Mucosa of rectum (tissue), 2 donors: ENCODE measurements at regions not wholly inside any gene's neighbourhood (a gene's known extent, or its start where the extent isn't known, plus 50 kb on each side); places are given as distances from the start of the nearest gene placed in this dataset.
"Not testable (repeated sequence)": the region's sequence is repeated elsewhere in the genome, so short reads cannot be mapped to it uniquely, and the experiment has no call there.

ENCODE experiments used
- H3K27ac ChIP-seq, 2 donors: one replicate each; pipeline ENCODE4 v1.7.0; 2013; ENCODE audit warnings: inconsistent platforms in 2 of 2, low read depth in 2 of 2, low read length in 2 of 2
- H3K27me3 ChIP-seq, 2 donors: one replicate each; pipeline ENCODE4 v1.7.0; 2013; ENCODE audit warnings: low read length in 2 of 2; ENCODE audit not compliant: control insufficient read depth in 2 of 2, insufficient read depth in 2 of 2
- H3K36me3 ChIP-seq, 2 donors: one replicate each; pipeline ENCODE4 v1.7.0; 2013; ENCODE audit warnings: low read length in 2 of 2; ENCODE audit not compliant: control insufficient read depth in 2 of 2, insufficient read depth in 2 of 2
- H3K4me1 ChIP-seq, 2 donors: one replicate each; pipeline ENCODE4 v1.7.0; 2013; ENCODE audit warnings: low read length in 2 of 2, mild to moderate bottlenecking in 1 of 2; ENCODE audit not compliant: control insufficient read depth in 2 of 2, insufficient read depth in 2 of 2
- H3K4me3 ChIP-seq, 2 donors: one replicate each; pipeline ENCODE4 v1.7.0; 2013; ENCODE audit warnings: low read length in 2 of 2
- H3K9ac ChIP-seq, 2 donors: one replicate each; pipeline ENCODE4 v1.7.0; 2013; ENCODE audit warnings: low read length in 2 of 2, low read depth in 1 of 2, mild to moderate bottlenecking in 1 of 2
- H3K9me3 ChIP-seq, 2 donors: one replicate each; pipeline ENCODE4 v1.7.0; 2013; ENCODE audit warnings: low read length in 2 of 2; ENCODE audit not compliant: control insufficient read depth in 2 of 2
- donor health status: healthy.
- donor health status: Normal muscosa, but diverticular disease.

DNA sequence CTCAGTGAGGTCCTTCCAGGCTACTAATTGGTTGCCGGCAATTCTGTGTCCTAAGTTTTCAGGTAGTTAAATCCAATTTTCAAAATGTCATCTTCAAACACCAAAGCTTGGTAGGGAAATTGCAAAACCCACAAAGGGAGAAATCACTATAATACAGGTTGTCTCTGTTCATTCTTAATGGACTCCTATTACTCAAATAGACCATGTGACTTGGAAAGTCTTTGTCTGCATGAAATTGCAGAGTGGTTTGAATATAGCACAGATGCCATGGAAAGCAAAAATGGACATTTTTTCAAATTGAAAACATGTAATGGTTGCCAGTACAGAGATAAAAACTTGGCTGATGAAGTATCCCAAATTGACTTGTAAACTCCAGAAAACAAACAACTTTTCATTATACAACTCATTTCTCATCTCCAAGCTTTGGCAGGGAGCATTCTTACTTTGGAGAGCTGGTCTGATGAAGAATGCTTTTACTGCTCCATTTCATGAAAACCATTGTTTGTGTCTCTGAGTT lies 169.5 kb upstream of the PKN2 start:
- no peaks in the 10 kb centered on the region for H3K4me1 ChIP-seq
- no peak overlapping the region for H3K9ac ChIP-seq
- H3K9me3 ChIP-seq = no peaks in the 10 kb centered on the region
- no peak overlapping the region for H3K27ac ChIP-seq
- no peaks in the 10 kb centered on the region for H3K27me3 ChIP-seq
- no peaks in the 10 kb centered on the region for H3K36me3 ChIP-seq
- no peak overlapping the region for H3K4me3 ChIP-seq

DNA sequence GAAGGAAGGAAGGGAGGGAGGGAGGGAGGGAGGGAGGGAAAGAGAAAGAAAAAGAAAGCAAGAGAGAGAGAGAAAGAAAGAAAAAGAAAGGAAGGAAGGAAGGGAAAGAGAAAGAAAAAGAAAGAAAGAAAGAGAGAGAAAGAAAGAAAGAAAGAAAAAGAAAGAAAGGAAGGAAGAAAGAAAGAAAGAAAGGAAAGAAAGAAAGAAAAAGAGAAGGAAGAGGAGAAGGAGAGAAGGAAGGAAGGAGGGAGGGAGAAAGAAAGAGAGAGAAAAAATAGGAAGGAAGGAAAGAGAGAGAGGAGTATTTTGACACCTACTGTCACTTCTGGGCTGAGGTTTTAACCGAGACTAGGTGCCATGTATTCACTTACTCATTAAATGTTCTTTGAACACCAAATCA lies 166.6 kb upstream of the PKN2 start:
- not testable (repeated sequence) for H3K27ac ChIP-seq, H3K4me1 ChIP-seq, H3K4me3 ChIP-seq, H3K36me3 ChIP-seq, H3K27me3 ChIP-seq, H3K9me3 ChIP-seq, H3K9ac ChIP-seq

DNA sequence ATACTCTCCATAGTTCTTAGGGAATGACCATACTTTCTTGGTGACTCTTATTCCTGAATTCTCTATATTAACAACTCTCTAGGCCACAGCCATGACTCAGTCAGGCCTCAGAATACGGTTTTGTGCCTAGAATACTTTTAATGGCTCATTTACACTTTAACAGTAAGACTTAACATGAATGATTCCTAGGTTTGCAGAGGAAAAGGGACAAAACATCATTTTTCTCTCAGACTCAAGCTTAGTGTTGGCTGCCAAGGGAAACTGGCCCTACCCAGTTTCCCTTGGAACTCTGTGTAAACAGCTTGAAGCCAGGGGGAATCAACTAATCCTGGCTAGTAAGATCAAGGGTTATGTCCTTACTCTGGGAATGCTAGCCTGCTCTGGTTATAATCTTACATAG lies 164.9 kb upstream of the PKN2 start:
- no peak overlapping the region for H3K27ac ChIP-seq
- no peaks in the 10 kb centered on the region for H3K9me3 ChIP-seq
- no peaks in the 10 kb centered on the region for H3K36me3 ChIP-seq
- no peak overlapping the region for H3K9ac ChIP-seq
- no peaks in the 10 kb centered on the region for H3K27me3 ChIP-seq
- H3K4me1 ChIP-seq = no peaks in the 10 kb centered on the region
- H3K4me3 ChIP-seq = no peak overlapping the region

DNA sequence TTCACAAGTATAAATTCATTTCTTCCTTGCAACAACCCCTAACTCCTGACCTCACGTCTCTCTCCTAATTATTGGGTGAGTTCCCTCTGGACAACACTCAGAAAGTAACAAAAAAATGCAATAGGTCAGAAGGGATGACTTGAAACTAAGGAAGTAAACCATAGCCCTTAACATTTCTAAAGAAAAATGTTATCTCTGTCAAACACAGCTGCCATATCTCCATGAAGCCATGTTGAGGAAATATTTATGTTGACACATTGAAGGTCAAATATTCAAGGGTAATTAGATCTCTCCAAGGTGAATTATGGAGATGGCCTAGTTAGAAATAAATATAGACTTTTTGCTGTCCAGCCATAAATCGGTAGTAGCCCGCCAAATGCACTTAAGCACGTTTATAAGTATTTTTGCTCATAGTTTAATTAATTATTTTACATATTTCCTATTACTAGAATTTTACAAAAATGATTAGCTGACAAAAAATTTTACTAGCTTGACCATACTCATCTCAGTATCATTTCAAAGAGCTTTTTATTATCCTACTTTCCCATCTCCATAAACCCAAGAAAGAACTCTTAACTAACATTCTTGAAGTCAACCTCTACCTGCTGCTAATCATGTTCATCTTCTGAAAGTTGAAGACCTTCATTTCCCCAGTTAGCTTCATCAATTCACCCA lies 160.1 kb upstream of the PKN2 start:
- no peak overlapping the region for H3K27ac ChIP-seq
- H3K36me3 ChIP-seq = no peaks in the 10 kb centered on the region
- no peaks in the 10 kb centered on the region for H3K9me3 ChIP-seq
- no peak overlapping the region for H3K4me3 ChIP-seq
- H3K4me1 ChIP-seq = no peaks in the 10 kb centered on the region
- no peaks in the 10 kb centered on the region for H3K27me3 ChIP-seq
- no peak overlapping the region for H3K9ac ChIP-seq

DNA sequence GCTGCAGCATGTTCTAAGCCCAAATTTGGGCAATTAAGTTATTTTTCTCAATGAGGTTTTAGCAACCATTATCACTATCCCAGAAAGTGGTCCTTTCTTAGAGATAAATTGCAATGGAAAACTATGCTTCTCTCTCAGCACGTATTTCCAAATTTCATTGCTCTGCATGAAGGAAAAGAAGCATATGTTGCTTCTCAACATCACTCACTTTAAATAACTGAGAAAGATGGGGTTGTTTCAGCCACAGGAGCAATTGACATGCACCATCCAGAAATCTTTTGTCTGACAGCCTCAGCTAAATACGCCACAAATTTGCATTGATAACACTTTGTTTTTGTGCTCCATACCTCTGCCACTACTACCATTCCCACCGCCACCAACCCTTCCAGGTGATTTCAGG lies 157.6 kb upstream of the PKN2 start:
- no peaks in the 10 kb centered on the region for H3K27me3 ChIP-seq
- no peak overlapping the region for H3K9ac ChIP-seq
- no peaks in the 10 kb centered on the region for H3K36me3 ChIP-seq
- H3K27ac ChIP-seq = no peak overlapping the region
- H3K4me1 ChIP-seq = no peaks in the 10 kb centered on the region
- H3K4me3 ChIP-seq = no peak overlapping the region
- no peaks in the 10 kb centered on the region for H3K9me3 ChIP-seq

DNA sequence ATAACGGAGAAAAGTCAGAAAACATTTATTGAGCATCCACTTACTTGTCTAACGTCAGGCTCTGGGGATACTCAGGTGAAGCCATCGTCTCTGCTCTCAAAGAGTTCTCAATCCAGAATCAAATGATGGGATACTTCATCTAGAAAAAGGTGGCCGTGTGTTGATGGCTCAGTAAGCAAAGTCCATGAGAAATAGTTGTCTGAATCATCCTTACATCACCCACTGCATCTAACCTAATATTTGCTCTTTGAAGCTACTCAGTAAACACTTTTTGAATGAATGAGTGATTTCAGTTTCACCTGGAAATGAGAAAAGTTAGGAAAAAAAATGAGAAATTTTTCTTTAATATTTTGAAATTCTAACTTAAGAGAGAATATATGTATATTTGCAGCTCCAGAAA lies 155.3 kb upstream of the PKN2 start:
- Histone ChIP-seq H3K36me3 (no peaks in the 10 kb centered on the region), H3K27me3 (no peaks in the 10 kb centered on the region), H3K27ac (no peak overlapping the region), H3K4me1 (no peaks in the 10 kb centered on the region), H3K4me3 (no peak overlapping the region), H3K9ac (no peak overlapping the region), H3K9me3 (no peaks in the 10 kb centered on the region)

DNA sequence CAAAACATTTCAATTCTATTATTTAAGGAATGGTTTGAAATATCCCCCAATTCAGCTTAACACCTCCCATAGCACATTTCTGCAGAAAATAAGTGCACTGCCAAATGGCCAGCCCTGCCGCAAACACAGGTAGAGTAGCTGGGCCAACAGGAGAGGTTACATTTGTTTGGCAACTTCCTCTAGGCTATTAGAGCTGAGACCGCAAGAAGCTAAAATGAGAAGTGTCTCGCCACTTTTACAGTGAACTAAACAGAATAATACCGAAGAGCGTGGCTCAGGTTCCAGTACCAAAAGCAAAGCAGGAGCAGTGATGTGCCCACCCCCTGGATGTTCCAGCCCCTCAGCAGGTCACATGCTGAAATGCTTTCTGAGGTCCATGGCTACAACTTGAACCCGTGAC lies 154.5 kb upstream of the PKN2 start:
- Histone ChIP-seq H3K4me3 (no peak overlapping the region), H3K27me3 (no peaks in the 10 kb centered on the region), H3K9me3 (no peaks in the 10 kb centered on the region), H3K36me3 (no peaks in the 10 kb centered on the region), H3K9ac (no peak overlapping the region), H3K27ac (no peak overlapping the region), H3K4me1 (no peaks in the 10 kb centered on the region)

DNA sequence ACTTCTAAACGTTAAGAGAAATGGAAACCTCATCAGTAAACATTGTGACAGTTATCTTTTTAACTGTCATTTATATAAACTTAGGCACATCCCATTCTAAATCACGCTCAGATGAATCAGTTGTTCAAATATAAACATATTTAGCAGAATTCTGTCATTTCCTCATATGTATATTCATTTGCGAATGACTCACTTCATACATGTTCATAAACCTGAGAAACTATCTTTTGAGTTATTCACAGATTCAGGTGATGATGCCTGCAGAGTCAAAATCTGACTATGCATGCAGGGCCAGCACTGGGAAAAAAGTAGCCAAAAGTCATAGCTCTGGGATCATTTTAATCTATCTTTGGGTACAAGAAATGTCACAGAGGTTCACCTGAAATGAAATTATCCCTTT lies 153.8 kb upstream of the PKN2 start:
- no peak overlapping the region for H3K4me3 ChIP-seq
- H3K36me3 ChIP-seq = no peaks in the 10 kb centered on the region
- no peaks in the 10 kb centered on the region for H3K4me1 ChIP-seq
- no peak overlapping the region for H3K9ac ChIP-seq
- no peaks in the 10 kb centered on the region for H3K9me3 ChIP-seq
- no peak overlapping the region for H3K27ac ChIP-seq
- no peaks in the 10 kb centered on the region for H3K27me3 ChIP-seq

DNA sequence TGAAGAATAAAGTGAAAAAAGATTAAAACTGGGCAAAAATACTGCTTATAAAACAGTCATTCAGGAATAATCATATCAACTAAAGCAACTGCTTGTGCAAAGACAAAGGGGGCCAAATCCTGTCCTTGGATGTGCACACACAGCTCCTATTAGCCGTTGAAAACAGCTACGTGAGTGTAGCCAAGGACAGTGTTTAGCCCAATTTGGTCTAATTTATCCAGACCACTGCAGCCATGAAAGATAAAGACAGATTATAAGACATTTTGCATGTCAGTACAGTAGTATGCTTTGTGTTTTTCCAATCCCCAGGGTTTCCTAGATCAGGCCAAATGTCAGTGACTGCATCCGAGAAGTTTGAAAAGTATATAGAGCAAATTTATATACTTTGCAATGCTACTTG lies 146.3 kb upstream of the PKN2 start:
- Histone ChIP-seq H3K9ac (no peak overlapping the region), H3K36me3 (no peaks in the 10 kb centered on the region), H3K27ac (no peak overlapping the region), H3K4me3 (no peak overlapping the region), H3K9me3 (no peaks in the 10 kb centered on the region), H3K4me1 (no peaks in the 10 kb centered on the region), H3K27me3 (no peaks in the 10 kb centered on the region)

DNA sequence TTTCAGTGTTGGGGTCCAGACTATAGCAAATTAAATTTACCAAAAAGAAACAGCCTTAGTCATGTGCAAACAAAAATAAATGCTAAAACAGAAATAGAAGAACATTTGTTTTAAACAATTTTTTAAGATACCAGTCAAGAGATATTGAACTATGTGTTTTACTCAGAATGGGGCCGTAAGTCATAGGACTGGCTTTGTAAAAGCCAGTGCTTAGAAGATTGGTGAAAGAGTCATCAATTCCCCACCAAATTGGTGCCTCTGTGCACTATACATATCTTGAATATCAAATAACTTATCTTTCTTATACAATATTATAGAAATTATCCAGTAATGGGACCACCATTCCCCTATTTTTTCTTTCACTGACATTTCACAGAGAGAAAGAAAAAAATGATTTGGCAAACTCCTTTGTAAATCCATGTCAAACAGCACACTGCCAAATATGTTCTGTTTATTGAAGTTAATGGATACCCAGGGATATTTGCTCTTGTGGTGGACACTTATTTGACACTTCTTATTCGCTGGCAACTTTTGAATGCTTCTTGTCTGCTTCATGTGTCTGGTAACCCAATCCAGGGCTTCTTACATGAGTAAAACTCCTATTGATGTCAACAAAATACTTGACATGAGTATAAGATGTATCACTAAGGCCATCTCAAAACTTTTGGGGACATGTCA lies 145.7 kb upstream of the PKN2 start:
- no peaks in the 10 kb centered on the region for H3K4me1 ChIP-seq
- H3K27me3 ChIP-seq = no peaks in the 10 kb centered on the region
- H3K9me3 ChIP-seq = no peaks in the 10 kb centered on the region
- H3K36me3 ChIP-seq = no peaks in the 10 kb centered on the region
- no peak overlapping the region for H3K4me3 ChIP-seq
- H3K9ac ChIP-seq = no peak overlapping the region
- no peak overlapping the region for H3K27ac ChIP-seq
